SK-N-SH (cell line): ENCODE measurements at regions not wholly inside any gene's neighbourhood (a gene's known extent, or its start where the extent isn't known, plus 50 kb on each side); places are given as distances from the start of the nearest gene placed in this dataset.

ENCODE experiments used
- CTCF ChIA-PET: fragments of 300-600, 350-600 bp; formaldehyde crosslinking; extraction: SDS; loops from one replicate; lab custom pipeline; 2021; lab: Yijun Ruan, JAX
- POLR2A ChIA-PET: fragments of 350-600 bp; sonication (Branson Sonifier 250); formaldehyde crosslinking; extraction: SDS; loops from one replicate; lab custom pipeline; 2020; ENCODE audit warnings: antibody characterized with exemption, inconsistent platforms; lab: Yijun Ruan, JAX
- DNase-seq: peaks from one replicate; pipeline ENCODE4 v3.0.0; 2012
- H2AFZ ChIP-seq: fragments of 200-600 bp; sonication (generic); 2 replicates; pipeline ENCODE4 v1.8.1; 2016; ENCODE audit warnings: antibody characterized with exemption, mild to moderate bottlenecking, low read depth
- H3F3A ChIP-seq: fragments of 200-600 bp; sonication (generic); replicated peaks from 2 replicates; pipeline ENCODE3; 2016; ENCODE audit warnings: antibody characterized with exemption, mild to moderate bottlenecking; ENCODE audit not compliant: insufficient read depth
- H3K27ac ChIP-seq, 2 experiments: fragments of 200-500 bp in 1 of 2; fragments of 200-600 bp in 1 of 2; sonication (Bioruptor generic) in 1 of 2; sonication (generic), shearing (Covaris generic) in 1 of 2; 2 replicates each; pipeline versions ENCODE4 v1.5.1 to v1.6.1; 2014 to 2016; ENCODE audit warnings: low read depth in 2 of 2, inconsistent platforms in 1 of 2, low read length in 1 of 2, mild to moderate bottlenecking in 1 of 2, mixed read lengths in 1 of 2
- H3K27me3 ChIP-seq: fragments of 200-600 bp; sonication (generic), shearing (Covaris generic); 2 replicates; pipeline ENCODE4 v1.6.1; 2016; ENCODE audit warnings: mixed run types; ENCODE audit not compliant: insufficient read depth
- H3K36me3 ChIP-seq, 2 experiments: fragments of 200-500 bp in 1 of 2; fragments of 200-600 bp in 1 of 2; sonication (Bioruptor generic) in 1 of 2; sonication (generic) in 1 of 2; replicated peaks in 1 of 2; 2 replicates each; pipeline versions ENCODE3 to v1.5.1; 2014 to 2016; ENCODE audit warnings: low read length in 1 of 2, mild to moderate bottlenecking in 1 of 2; ENCODE audit not compliant: insufficient read depth in 2 of 2, control insufficient read depth in 1 of 2
- H3K4me1 ChIP-seq, 2 experiments: fragments of 200-500 bp in 1 of 2; fragments of 200-600 bp in 1 of 2; sonication (Bioruptor generic) in 1 of 2; sonication (generic), shearing (Covaris generic) in 1 of 2; 2 replicates each; pipeline versions ENCODE4 v1.5.1 to v1.6.1; 2014 to 2016; ENCODE audit warnings: low read depth in 1 of 2, low read length in 1 of 2, mixed run types in 1 of 2; ENCODE audit not compliant: insufficient read depth in 2 of 2, control insufficient read depth in 1 of 2
- H3K4me2 ChIP-seq: fragments of 200-600 bp; sonication (generic), shearing (Covaris generic); 2 replicates; pipeline ENCODE4 v1.6.1; 2017; ENCODE audit warnings: mixed run types
- H3K4me3 ChIP-seq, 2 experiments: fragments of 200-500 bp in 1 of 2; fragments of 200-600 bp in 1 of 2; sonication (Bioruptor generic) in 1 of 2; sonication (generic), shearing (Covaris generic) in 1 of 2; 2 replicates each; pipeline versions ENCODE4 v1.5.1 to v1.8.1; 2014 to 2016; ENCODE audit warnings: low read depth in 2 of 2, inconsistent platforms in 1 of 2, low read length in 1 of 2, mild to moderate bottlenecking in 1 of 2, mixed read lengths in 1 of 2, moderate library complexity in 1 of 2
- H3K79me2 ChIP-seq: fragments of 200-600 bp; sonication (generic); 2 replicates; pipeline ENCODE4 v1.8.1; 2017; ENCODE audit warnings: mild to moderate bottlenecking; ENCODE audit not compliant: insufficient read depth
- H3K9ac ChIP-seq: fragments of 200-600 bp; sonication (generic); 2 replicates; pipeline ENCODE4 v1.6.1; 2017; ENCODE audit warnings: mixed run types
- H3K9me2 ChIP-seq: fragments of 200-600 bp; sonication (generic); 2 replicates; pipeline ENCODE4 v1.6.1; 2017; ENCODE audit warnings: mixed run types
- H3K9me3 ChIP-seq: fragments of 200-600 bp; sonication (generic); 2 replicates; pipeline ENCODE4 v1.6.1; 2017; ENCODE audit warnings: mixed run types, mild to moderate bottlenecking, moderate library complexity
- H4K20me1 ChIP-seq: fragments of 200-600 bp; sonication (generic); 2 replicates; pipeline ENCODE4 v1.6.1; 2017; ENCODE audit warnings: mild to moderate bottlenecking, mixed run types; ENCODE audit not compliant: insufficient read depth
- ELF1 ChIP-seq: IDR thresholded peaks from 2 replicates; pipeline ENCODE4 v1.4.0; 2012
- EZH2phosphoT487 ChIP-seq: fragments of 200-600 bp; sonication (generic); IDR thresholded peaks from 2 replicates; pipeline ENCODE4 v1.6.1; 2017; ENCODE audit warnings: low read depth, mixed run types, mild to moderate bottlenecking, antibody characterized with exemption, moderate library complexity, borderline replicate concordance
- FOXJ3 ChIP-seq: sonication (generic); formaldehyde crosslinking; IDR thresholded peaks from 2 replicates; pipeline ENCODE4 v1.5.1; 2020; ENCODE audit warnings: mild to moderate bottlenecking, missing genetic modification reagents
- FOXM1 ChIP-seq: IDR thresholded peaks from 2 replicates; pipeline ENCODE4 v1.4.0; 2012; ENCODE audit warnings: low read depth, mild to moderate bottlenecking
- GABPA ChIP-seq: IDR thresholded peaks from 2 replicates; pipeline ENCODE4 v1.4.0; 2012; ENCODE audit warnings: low read depth, mild to moderate bottlenecking
- GATA2 ChIP-seq: sonication (generic); formaldehyde crosslinking; IDR thresholded peaks from 2 replicates; pipeline ENCODE4 v1.5.0; 2020; ENCODE audit warnings: mild to moderate bottlenecking, missing genetic modification reagents
- POLR2AphosphoS5 ChIP-seq: IDR thresholded peaks from 2 replicates; pipeline ENCODE4 v1.6.1; 2012; ENCODE audit warnings: low read depth, low read length
- RCOR1 ChIP-seq: fragments of 150-350 bp; IDR thresholded peaks from 2 replicates; pipeline ENCODE4 v1.6.1; 2017; ENCODE audit warnings: antibody characterized with exemption, low read length
- RFX5 ChIP-seq: IDR thresholded peaks from 2 replicates; pipeline ENCODE4 v1.6.1; 2012; ENCODE audit warnings: mild to moderate bottlenecking, improper control_type of control experiment, low read length
- RXRA ChIP-seq: IDR thresholded peaks from 2 replicates; pipeline ENCODE4 v1.4.0; 2012; ENCODE audit warnings: low read depth, mild to moderate bottlenecking, borderline replicate concordance
- SIN3A ChIP-seq: IDR thresholded peaks from 2 replicates; pipeline ENCODE4 v1.6.1; 2012; ENCODE audit warnings: low read depth, mild to moderate bottlenecking, low read length, moderate library complexity, borderline replicate concordance
- TCF12 ChIP-seq: IDR thresholded peaks from 2 replicates; pipeline ENCODE4 v1.4.0; 2012
- TF ChIP-seq, protein P1 (sequence below): fragments of 150-350 bp; IDR thresholded peaks from 2 replicates; pipeline ENCODE4 v1.6.1; 2017; ENCODE audit warnings: antibody characterized with exemption, low read length, low read depth, borderline replicate concordance
- TF ChIP-seq, protein P2 (sequence below): IDR thresholded peaks from 2 replicates; pipeline ENCODE4 v1.6.1; 2012; ENCODE audit warnings: mild to moderate bottlenecking, low read depth, low read length, moderate library complexity
- TF ChIP-seq, protein P3 (sequence below): IDR thresholded peaks from 2 replicates; pipeline ENCODE4; 2012

DNA sequence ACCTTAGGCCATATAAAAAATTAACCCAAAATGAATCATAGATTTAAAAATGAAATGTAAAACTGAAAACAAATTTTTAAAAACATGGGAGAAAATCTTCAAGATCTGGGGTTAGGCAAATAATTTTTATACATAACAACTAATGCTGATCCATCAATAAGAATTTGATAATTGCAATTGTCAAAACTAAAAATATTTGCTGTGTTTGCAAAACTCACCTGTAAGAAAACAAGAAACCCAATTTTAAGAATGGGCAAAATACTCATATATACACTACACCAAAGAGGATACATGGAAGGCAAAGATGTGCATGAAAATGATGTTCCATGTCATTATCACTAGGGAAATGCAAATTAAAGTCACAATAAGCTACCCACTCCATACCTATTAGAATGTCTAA lies 194.8 kb upstream of the NRP1 start:
- H3K4me1 ChIP-seq, result no peaks in the 10 kb centered on the region; a peak in 1 of 4 replicates
- POLR2A ChIA-PET, result no interaction called here
- H3K4me3 ChIP-seq, result no peak overlapping the region
- no peaks in the 10 kb centered on the region for H3K79me2 ChIP-seq
- no peak for TF ChIP-seq RFX5
- TF ChIP-seq RXRA, result no peak
- no peak for TF ChIP-seq ELF1
- TF ChIP-seq, protein P1, sequence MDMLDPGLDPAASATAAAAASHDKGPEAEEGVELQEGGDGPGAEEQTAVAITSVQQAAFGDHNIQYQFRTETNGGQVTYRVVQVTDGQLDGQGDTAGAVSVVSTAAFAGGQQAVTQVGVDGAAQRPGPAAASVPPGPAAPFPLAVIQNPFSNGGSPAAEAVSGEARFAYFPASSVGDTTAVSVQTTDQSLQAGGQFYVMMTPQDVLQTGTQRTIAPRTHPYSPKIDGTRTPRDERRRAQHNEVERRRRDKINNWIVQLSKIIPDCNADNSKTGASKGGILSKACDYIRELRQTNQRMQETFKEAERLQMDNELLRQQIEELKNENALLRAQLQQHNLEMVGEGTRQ, result no peak
- TF ChIP-seq TCF12, result no peak
- TF ChIP-seq SIN3A, result no peak
- TF ChIP-seq, protein P2, sequence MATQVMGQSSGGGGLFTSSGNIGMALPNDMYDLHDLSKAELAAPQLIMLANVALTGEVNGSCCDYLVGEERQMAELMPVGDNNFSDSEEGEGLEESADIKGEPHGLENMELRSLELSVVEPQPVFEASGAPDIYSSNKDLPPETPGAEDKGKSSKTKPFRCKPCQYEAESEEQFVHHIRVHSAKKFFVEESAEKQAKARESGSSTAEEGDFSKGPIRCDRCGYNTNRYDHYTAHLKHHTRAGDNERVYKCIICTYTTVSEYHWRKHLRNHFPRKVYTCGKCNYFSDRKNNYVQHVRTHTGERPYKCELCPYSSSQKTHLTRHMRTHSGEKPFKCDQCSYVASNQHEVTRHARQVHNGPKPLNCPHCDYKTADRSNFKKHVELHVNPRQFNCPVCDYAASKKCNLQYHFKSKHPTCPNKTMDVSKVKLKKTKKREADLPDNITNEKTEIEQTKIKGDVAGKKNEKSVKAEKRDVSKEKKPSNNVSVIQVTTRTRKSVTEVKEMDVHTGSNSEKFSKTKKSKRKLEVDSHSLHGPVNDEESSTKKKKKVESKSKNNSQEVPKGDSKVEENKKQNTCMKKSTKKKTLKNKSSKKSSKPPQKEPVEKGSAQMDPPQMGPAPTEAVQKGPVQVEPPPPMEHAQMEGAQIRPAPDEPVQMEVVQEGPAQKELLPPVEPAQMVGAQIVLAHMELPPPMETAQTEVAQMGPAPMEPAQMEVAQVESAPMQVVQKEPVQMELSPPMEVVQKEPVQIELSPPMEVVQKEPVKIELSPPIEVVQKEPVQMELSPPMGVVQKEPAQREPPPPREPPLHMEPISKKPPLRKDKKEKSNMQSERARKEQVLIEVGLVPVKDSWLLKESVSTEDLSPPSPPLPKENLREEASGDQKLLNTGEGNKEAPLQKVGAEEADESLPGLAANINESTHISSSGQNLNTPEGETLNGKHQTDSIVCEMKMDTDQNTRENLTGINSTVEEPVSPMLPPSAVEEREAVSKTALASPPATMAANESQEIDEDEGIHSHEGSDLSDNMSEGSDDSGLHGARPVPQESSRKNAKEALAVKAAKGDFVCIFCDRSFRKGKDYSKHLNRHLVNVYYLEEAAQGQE, result no peak
- no peak for TF ChIP-seq POLR2AphosphoS5
- no peak for TF ChIP-seq GABPA
- TF ChIP-seq FOXM1, result no peak
- TF ChIP-seq EZH2phosphoT487, result no peak
- TF ChIP-seq, protein P3, sequence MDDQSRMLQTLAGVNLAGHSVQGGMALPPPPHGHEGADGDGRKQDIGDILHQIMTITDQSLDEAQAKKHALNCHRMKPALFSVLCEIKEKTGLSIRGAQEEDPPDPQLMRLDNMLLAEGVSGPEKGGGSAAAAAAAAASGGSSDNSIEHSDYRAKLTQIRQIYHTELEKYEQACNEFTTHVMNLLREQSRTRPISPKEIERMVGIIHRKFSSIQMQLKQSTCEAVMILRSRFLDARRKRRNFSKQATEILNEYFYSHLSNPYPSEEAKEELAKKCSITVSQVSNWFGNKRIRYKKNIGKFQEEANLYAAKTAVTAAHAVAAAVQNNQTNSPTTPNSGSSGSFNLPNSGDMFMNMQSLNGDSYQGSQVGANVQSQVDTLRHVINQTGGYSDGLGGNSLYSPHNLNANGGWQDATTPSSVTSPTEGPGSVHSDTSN, result no peak
- TF ChIP-seq GATA2 (CRISPR knock-in tag), result no peak
- TF ChIP-seq FOXJ3, result no peak
- TF ChIP-seq RCOR1, result no peak
- TF ChIP-seq, all 33 proteins: peak for 0
- H3K9ac ChIP-seq, result no peak overlapping the region
- no peaks in the 10 kb centered on the region for H4K20me1 ChIP-seq
- no peak for DNase-seq
- H3K9me2 ChIP-seq, result no peaks in the 10 kb centered on the region
- no peaks in the 10 kb centered on the region for H3K27me3 ChIP-seq
- no peaks in the 10 kb centered on the region for H3F3A ChIP-seq
- no peak overlapping the region for H3K27ac ChIP-seq
- CTCF ChIA-PET, result no interaction called here
- no peak overlapping the region for H2AFZ ChIP-seq
- no peak overlapping the region for H3K4me2 ChIP-seq
- H3K36me3 ChIP-seq, result no peaks in the 10 kb centered on the region
- H3K9me3 ChIP-seq, result no peaks in the 10 kb centered on the region
